HUES48 (cell line): ENCODE measurements at regions not wholly inside any gene's neighbourhood (a gene's known extent, or its start where the extent isn't known, plus 50 kb on each side); places are given as distances from the start of the nearest gene placed in this dataset.

Source experiments
- H3K27ac ChIP-seq: one replicate; pipeline ENCODE4 v1.7.0; 2013; ENCODE audit warnings: low read depth, low read length, inconsistent platforms
- H3K27me3 ChIP-seq: 2 replicates; pipeline ENCODE4 v1.6.1; 2013; ENCODE audit warnings: mild to moderate bottlenecking, low read length; ENCODE audit not compliant: control insufficient read depth, insufficient read depth
- H3K36me3 ChIP-seq: 2 replicates; pipeline ENCODE4 v1.6.1; 2013; ENCODE audit warnings: low read length; ENCODE audit not compliant: control insufficient read depth, insufficient read depth
- H3K4me1 ChIP-seq: 2 replicates; pipeline ENCODE4 v1.6.1; 2013; ENCODE audit warnings: mild to moderate bottlenecking, low read length; ENCODE audit not compliant: control insufficient read depth, insufficient read depth
- H3K4me3 ChIP-seq: 2 replicates; pipeline ENCODE4 v1.5.1; 2013; ENCODE audit warnings: mild to moderate bottlenecking, low read depth, low read length
- H3K9ac ChIP-seq: 2 replicates; pipeline ENCODE4 v1.6.1; 2013; ENCODE audit warnings: mild to moderate bottlenecking, low read depth, low read length, moderate library complexity
- H3K9me3 ChIP-seq: 2 replicates; pipeline ENCODE4 v1.6.1; 2013; ENCODE audit warnings: low read length; ENCODE audit not compliant: control insufficient read depth, insufficient read depth

GRCh38 chr20:29687438-29687837, 1570.0 kb upstream of the DEFB115 start:
- H3K27ac ChIP-seq = no peak overlapping the region
- no peak overlapping the region for H3K4me3 ChIP-seq
- no peaks in the 10 kb centered on the region for H3K36me3 ChIP-seq
- peaks cover 58% of the 10 kb centered on the region for H3K9me3 ChIP-seq
- H3K9ac ChIP-seq = no peak overlapping the region
- no peaks in the 10 kb centered on the region for H3K27me3 ChIP-seq
- no peaks in the 10 kb centered on the region for H3K4me1 ChIP-seq

- Histone ChIP-seq H3K36me3 (no peaks in the 10 kb centered on the region), H3K4me3 (no peak overlapping the region; the same call in 1 of the 2 replicates), H3K27ac (no peak overlapping the region), H3K9me3 (peaks cover 62% of the 10 kb centered on the region), H3K27me3 (no peaks in the 10 kb centered on the region), H3K9ac (no peak overlapping the region), H3K4me1 (no peaks in the 10 kb centered on the region)
Observed at GRCh38 chr20:29689411-29690225, 1567.8 kb upstream of the DEFB115 start.

DNA sequence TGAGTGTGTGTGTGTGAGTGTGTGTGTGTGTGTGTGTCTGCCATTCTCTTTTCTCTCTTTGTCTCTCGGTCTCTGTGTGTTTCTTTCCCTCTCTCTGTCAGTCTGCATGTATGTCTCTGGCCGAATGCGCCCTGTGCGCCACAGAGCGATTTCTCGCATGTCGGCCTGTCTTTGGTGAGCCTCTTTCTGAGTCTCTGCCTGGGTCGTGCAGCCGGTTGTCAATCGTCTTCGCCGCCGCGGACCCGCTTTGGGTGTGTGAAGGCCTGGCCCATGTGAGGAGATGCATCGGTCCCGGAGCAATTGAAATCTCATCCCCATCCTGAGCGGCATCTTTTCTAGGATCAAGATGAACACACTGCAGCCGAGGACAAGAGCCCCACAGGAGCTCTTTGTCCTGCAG, 1567.2 kb upstream of the DEFB115 start:
- Histone ChIP-seq H3K36me3 (no peaks in the 10 kb centered on the region), H3K27ac (no peak overlapping the region), H3K9ac (no peak overlapping the region), H3K4me3 (no peak overlapping the region; the same call in 1 of the 2 replicates), H3K27me3 (no peaks in the 10 kb centered on the region), H3K4me1 (no peaks in the 10 kb centered on the region), H3K9me3 (peaks cover 69% of the 10 kb centered on the region)

GRCh38 chr20:29740601-29740950, 1516.9 kb upstream of the DEFB115 start:
- no peak overlapping the region for H3K4me3 ChIP-seq
- no peaks in the 10 kb centered on the region for H3K36me3 ChIP-seq
- H3K9ac ChIP-seq = no peak overlapping the region
- H3K27ac ChIP-seq = no peak overlapping the region
- peaks cover 59% of the 10 kb centered on the region for H3K9me3 ChIP-seq
- no peaks in the 10 kb centered on the region for H3K27me3 ChIP-seq
- no peaks in the 10 kb centered on the region for H3K4me1 ChIP-seq

DNA sequence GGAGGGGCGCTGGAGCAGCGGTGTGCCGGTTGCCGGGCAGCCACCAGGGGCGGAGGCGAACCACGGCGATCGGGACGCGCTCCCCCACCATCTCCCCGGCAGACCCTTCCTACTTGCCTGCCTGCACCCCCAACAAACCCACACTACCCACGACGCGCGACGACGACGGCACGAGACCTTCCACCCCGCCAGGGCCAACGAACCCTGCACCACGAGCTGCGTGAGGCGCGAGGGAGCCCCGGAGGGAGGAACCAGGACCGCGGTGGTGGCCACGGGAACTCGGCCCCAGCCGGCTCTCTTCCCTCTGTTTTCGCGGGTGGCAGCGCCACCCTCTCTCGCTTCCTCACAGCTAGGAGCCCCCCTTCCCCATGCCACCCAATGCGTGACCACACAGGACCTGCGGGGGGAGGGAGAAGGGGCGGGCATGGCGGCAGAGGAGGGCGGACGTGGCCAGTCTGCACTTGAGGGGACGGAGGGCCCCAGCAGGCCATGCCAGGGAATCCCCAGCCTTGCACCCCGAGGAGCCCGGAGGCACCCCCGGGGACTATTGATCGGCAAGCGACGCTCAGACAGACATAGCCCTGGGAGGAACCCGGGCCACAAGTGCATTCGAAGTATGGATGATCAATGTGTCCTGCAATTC, 1516.4 kb upstream of the DEFB115 start:
- Histone ChIP-seq H3K4me3 (no peak overlapping the region), H3K27ac (no peak overlapping the region), H3K9me3 (peaks cover 57% of the 10 kb centered on the region), H3K4me1 (no peaks in the 10 kb centered on the region), H3K36me3 (no peaks in the 10 kb centered on the region), H3K27me3 (no peaks in the 10 kb centered on the region), H3K9ac (no peak overlapping the region)

GRCh38 chr20:29741594-29741893, 1515.9 kb upstream of the DEFB115 start:
- Histone ChIP-seq H3K27ac (no peak overlapping the region), H3K36me3 (no peaks in the 10 kb centered on the region), H3K9me3 (peaks cover 60% of the 10 kb centered on the region)

DNA sequence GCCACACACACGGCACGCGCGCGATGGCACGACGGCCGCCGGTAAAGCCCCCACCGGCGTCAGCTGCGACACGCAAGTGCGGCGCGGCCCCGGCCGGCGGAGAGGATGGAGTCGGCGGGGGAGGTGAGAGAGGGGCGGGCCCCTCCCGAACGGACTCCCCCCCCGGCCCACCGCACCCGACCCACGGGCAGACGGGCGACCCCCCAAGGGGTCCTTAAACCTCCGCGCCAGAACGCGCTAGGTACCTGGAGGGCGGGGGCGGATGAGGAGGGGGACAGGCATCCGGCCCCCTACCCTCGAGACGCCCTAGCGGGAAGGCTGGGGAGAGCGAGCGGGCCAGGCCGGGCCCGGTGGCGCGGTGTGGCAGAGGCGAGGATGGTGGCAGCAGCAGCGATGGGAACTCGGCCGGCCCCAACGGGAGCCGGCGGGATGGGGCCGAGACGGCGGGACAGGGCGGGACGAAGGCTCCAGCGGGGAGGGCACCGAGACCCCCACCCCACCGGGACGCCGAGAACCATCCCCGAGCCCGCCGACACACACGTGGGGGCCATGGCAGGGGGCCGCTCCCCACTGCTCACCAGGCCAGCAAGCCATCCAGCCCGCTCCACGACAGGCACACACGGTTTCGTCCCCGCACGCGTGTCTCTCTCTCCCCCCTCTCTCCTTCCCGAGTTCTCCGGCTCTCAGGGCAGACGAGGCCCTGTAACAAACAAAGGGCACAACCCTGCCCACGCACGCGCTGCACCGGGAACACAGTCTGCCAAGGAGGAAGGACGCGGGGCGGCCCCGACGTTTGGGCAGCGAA, 1515.4 kb upstream of the DEFB115 start:
- H3K36me3 ChIP-seq = no peaks in the 10 kb centered on the region
- no peaks in the 10 kb centered on the region for H3K27me3 ChIP-seq
- no peak overlapping the region for H3K4me3 ChIP-seq
- H3K4me1 ChIP-seq = no peaks in the 10 kb centered on the region
- H3K27ac ChIP-seq = no peak overlapping the region
- H3K9me3 ChIP-seq = peaks cover 58% of the 10 kb centered on the region
- H3K9ac ChIP-seq = no peak overlapping the region

More at GRCh38 chr20:29741594-29741893, 1515.9 kb upstream of the DEFB115 start:
- no peak overlapping the region for H3K9ac ChIP-seq
- no peaks in the 10 kb centered on the region for H3K4me1 ChIP-seq
- H3K4me3 ChIP-seq = no peak overlapping the region
- no peaks in the 10 kb centered on the region for H3K27me3 ChIP-seq

GRCh38 chr20:29742699-29743100, 1514.8 kb upstream of the DEFB115 start:
- no peak overlapping the region for H3K9ac ChIP-seq
- peaks cover 57% of the 10 kb centered on the region for H3K9me3 ChIP-seq

DNA sequence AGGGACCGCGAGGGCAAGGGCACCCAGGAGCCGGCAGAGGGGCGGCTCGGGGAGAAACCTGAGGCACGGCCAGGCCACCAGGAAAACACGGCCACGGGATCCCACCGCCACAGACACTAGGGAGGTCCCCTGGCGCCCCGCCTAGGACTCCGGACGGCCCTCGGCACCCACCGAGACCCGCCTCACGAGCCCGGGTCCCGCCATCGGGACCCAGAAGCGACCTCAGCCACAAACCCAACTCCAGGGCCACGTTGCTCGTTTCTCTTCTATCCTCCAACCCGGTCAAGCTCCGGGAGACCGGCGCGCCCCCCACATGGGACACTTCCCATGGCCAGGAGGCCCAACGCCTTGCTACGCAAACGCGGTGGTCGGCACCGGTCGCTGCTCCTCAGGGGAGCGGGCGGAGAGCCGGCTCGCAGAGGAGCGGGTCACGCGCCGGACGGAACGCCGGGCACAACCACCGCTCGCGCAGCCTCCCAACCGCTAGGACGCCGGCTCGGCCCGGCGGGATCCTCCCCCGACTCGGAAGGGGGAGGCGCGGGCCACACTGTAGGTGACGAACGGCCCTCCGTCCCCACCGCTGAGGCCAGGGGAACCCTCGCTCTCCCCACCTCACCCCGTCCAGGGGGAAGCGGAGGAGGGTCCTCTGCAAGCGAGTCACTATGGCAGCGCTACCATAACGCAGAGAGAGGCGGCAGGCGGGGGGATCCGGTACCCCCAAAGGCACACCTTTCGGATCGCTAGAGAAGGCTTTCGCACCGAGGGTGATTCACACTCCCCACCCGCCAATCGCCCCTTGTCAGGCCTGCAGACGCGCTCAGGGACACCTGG, 1514.1 kb upstream of the DEFB115 start:
- Histone ChIP-seq H3K9me3 (peaks cover 61% of the 10 kb centered on the region), H3K9ac (no peak overlapping the region), H3K36me3 (no peaks in the 10 kb centered on the region), H3K4me3 (no peak overlapping the region), H3K27me3 (no peaks in the 10 kb centered on the region), H3K27ac (no peak overlapping the region), H3K4me1 (no peaks in the 10 kb centered on the region)

More at GRCh38 chr20:29742699-29743100, 1514.8 kb upstream of the DEFB115 start:
- Histone ChIP-seq H3K27me3 (no peaks in the 10 kb centered on the region), H3K36me3 (no peaks in the 10 kb centered on the region), H3K4me1 (no peaks in the 10 kb centered on the region), H3K27ac (no peak overlapping the region), H3K4me3 (no peak overlapping the region)

GRCh38 chr20:29744071-29744470, 1513.4 kb upstream of the DEFB115 start:
- no peaks in the 10 kb centered on the region for H3K4me1 ChIP-seq
- no peaks in the 10 kb centered on the region for H3K36me3 ChIP-seq
- no peak overlapping the region for H3K4me3 ChIP-seq
- no peaks in the 10 kb centered on the region for H3K27me3 ChIP-seq
- peaks cover 62% of the 10 kb centered on the region for H3K9me3 ChIP-seq
- no peak overlapping the region for H3K27ac ChIP-seq
- H3K9ac ChIP-seq = no peak overlapping the region
